SU-DHL-6 (cell line): ENCODE measurements at regions not wholly inside any gene's neighbourhood (a gene's known extent, or its start where the extent isn't known, plus 50 kb on each side); places are given as distances from the start of the nearest gene placed in this dataset.

ENCODE experiments used
- H2AFZ ChIP-seq: fragments of 200-600 bp; sonication (generic); 2 replicates; pipeline ENCODE4 v1.6.1; 2014; ENCODE audit warnings: low read depth, mild to moderate bottlenecking, moderate library complexity, mixed read lengths, antibody characterized with exemption, low read length; ENCODE audit not compliant: severe bottlenecking
- H3F3A ChIP-seq: fragments of 200-600 bp; shearing (Covaris generic); 2 replicates; pipeline ENCODE4 v1.6.0; 2016; ENCODE audit warnings: antibody characterized with exemption, mild to moderate bottlenecking; ENCODE audit not compliant: insufficient read depth
- H3K27ac ChIP-seq: fragments of 200-600 bp; sonication (generic); 2 replicates; pipeline ENCODE4 v1.5.1; 2016; ENCODE audit warnings: low read depth, mild to moderate bottlenecking, low read length, moderate library complexity, mixed read lengths
- H3K27me3 ChIP-seq: fragments of 200-600 bp; sonication (generic), shearing (Covaris generic); 2 replicates; pipeline ENCODE4 v1.6.0; 2014; ENCODE audit warnings: mild to moderate bottlenecking, low read length
- H3K36me3 ChIP-seq: fragments of 200-600 bp; sonication (generic); 2 replicates; pipeline ENCODE4 v1.6.1; 2014; ENCODE audit warnings: mild to moderate bottlenecking, low read length, mixed read lengths
- H3K4me2 ChIP-seq: fragments of 300-600, 200-600 bp; shearing (Covaris generic), sonication (generic); 2 replicates; pipeline ENCODE4 v1.6.0; 2014; ENCODE audit warnings: low read length, low read depth, mild to moderate bottlenecking; ENCODE audit not compliant: poor library complexity, severe bottlenecking
- H3K4me3 ChIP-seq: fragments of 200-600 bp; sonication (generic); 2 replicates; pipeline ENCODE4 v1.5.1; 2014; ENCODE audit warnings: antibody characterized with exemption, low read length, mild to moderate bottlenecking, mixed read lengths; ENCODE audit not compliant: insufficient read depth, poor library complexity, severe bottlenecking
- H3K79me2 ChIP-seq: fragments of 200-600 bp; sonication (generic); 2 replicates; pipeline ENCODE4 v1.6.1; 2014; ENCODE audit warnings: mild to moderate bottlenecking, low read length, moderate library complexity; ENCODE audit not compliant: insufficient read depth
- H3K9ac ChIP-seq: fragments of 200-600 bp; sonication (generic); 2 replicates; pipeline ENCODE4 v1.7.0; 2014; ENCODE audit warnings: mild to moderate bottlenecking, low read length
- H3K9me2 ChIP-seq: fragments of 200-600 bp; sonication (generic); replicated peaks from 2 replicates; pipeline ENCODE4 v1.6.1; 2014; ENCODE audit warnings: low read length; ENCODE audit not compliant: insufficient read depth
- H3K9me3 ChIP-seq: fragments of 200-600 bp; sonication (generic); 2 replicates; pipeline ENCODE4 v1.6.1; 2014; ENCODE audit warnings: low read length, mixed read lengths; ENCODE audit not compliant: insufficient read depth
- H4K20me1 ChIP-seq: fragments of 200-600 bp; sonication (generic); 2 replicates; pipeline ENCODE4 v1.6.1; 2014; ENCODE audit warnings: low read depth, mild to moderate bottlenecking, antibody characterized with exemption, low read length, moderate library complexity, mixed read lengths
- CTCF ChIP-seq: fragments of 200-600 bp; sonication (generic); IDR thresholded peaks from one replicate; pipeline ENCODE4 v1.5.1; 2017; ENCODE audit warnings: antibody characterized with exemption, mild to moderate bottlenecking, low read length, moderate library complexity; ENCODE audit not compliant: insufficient read depth, poor library complexity, severe bottlenecking
- EZH2phosphoT487 ChIP-seq: fragments of 200-600 bp; sonication (generic), shearing (Covaris generic); conservative IDR thresholded peaks from 2 replicates; pipeline ENCODE4 v1.6.1; 2018; ENCODE audit warnings: mild to moderate bottlenecking, antibody characterized with exemption, low read length, moderate library complexity, mixed read lengths

GRCh38 chr18:77600674-77601073 lies 351.0 kb downstream of the GALR1 start:
- H3K9me2 ChIP-seq = no peaks in the 10 kb centered on the region
- H3K9ac ChIP-seq = no peak overlapping the region
- no peaks in the 10 kb centered on the region for H3F3A ChIP-seq
- H3K27me3 ChIP-seq = 0 out of 2 replicates have a peak, but pooled peaks cover 2% of the 10 kb centered on the region
- H4K20me1 ChIP-seq = no peaks in the 10 kb centered on the region
- H3K79me2 ChIP-seq = no peaks in the 10 kb centered on the region
- no peaks in the 10 kb centered on the region for H3K9me3 ChIP-seq
- no peak for TF ChIP-seq CTCF
- no peak overlapping the region for H3K27ac ChIP-seq
- no peak overlapping the region for H2AFZ ChIP-seq
- no peak overlapping the region for H3K4me2 ChIP-seq
- H3K36me3 ChIP-seq = no peaks in the 10 kb centered on the region
- no peak overlapping the region for H3K4me3 ChIP-seq

- Histone ChIP-seq H3K4me3 (no peak overlapping the region), H3K27ac (no peak overlapping the region), H3K9ac (no peak overlapping the region), H3K9me2 (no peaks in the 10 kb centered on the region), H3K79me2 (no peaks in the 10 kb centered on the region), H3K27me3 (0 out of 2 replicates have a peak, but pooled peaks cover 2% of the 10 kb centered on the region), H4K20me1 (no peaks in the 10 kb centered on the region), H3K36me3 (no peaks in the 10 kb centered on the region), H3K4me2 (no peak overlapping the region), H3K9me3 (no peaks in the 10 kb centered on the region), H2AFZ (no peak overlapping the region), H3F3A (no peaks in the 10 kb centered on the region)
- TF ChIP-seq CTCF (no peak), EZH2phosphoT487 (no peak)
Observed at GRCh38 chr18:77601567-77601966, 351.9 kb downstream of the GALR1 start.

GRCh38 chr18:77607087-77607486 lies 357.4 kb downstream of the GALR1 start:
- Histone ChIP-seq H3K9ac (no peak overlapping the region), H3K27me3 (0 out of 2 replicates have a peak, but pooled peaks cover 2% of the 10 kb centered on the region), H4K20me1 (no peaks in the 10 kb centered on the region), H3K79me2 (no peaks in the 10 kb centered on the region), H3K9me3 (no peaks in the 10 kb centered on the region), H3K4me3 (no peak overlapping the region), H3K4me2 (no peak overlapping the region), H2AFZ (no peak overlapping the region), H3K36me3 (no peaks in the 10 kb centered on the region), H3K9me2 (no peaks in the 10 kb centered on the region), H3K27ac (no peak overlapping the region), H3F3A (no peaks in the 10 kb centered on the region)
- TF ChIP-seq CTCF = no peak
- TF ChIP-seq EZH2phosphoT487 = no peak

- Histone ChIP-seq H3F3A (no peaks in the 10 kb centered on the region), H3K4me3 (no peak overlapping the region), H4K20me1 (no peaks in the 10 kb centered on the region), H3K4me2 (no peak overlapping the region), H2AFZ (no peak overlapping the region), H3K36me3 (no peaks in the 10 kb centered on the region), H3K9me2 (no peaks in the 10 kb centered on the region), H3K9ac (no peak overlapping the region), H3K79me2 (no peaks in the 10 kb centered on the region), H3K9me3 (no peaks in the 10 kb centered on the region), H3K27ac (no peak overlapping the region), H3K27me3 (0 out of 2 replicates have a peak, but pooled peaks cover 2% of the 10 kb centered on the region)
- no peak for TF ChIP-seq CTCF
- no peak for TF ChIP-seq EZH2phosphoT487
Observed at GRCh38 chr18:77608807-77609206, 359.2 kb downstream of the GALR1 start.
